IPS DF 6.9 (cell line): ENCODE measurements at regions not wholly inside any gene's neighbourhood (a gene's known extent, or its start where the extent isn't known, plus 50 kb on each side); places are given as distances from the start of the nearest gene placed in this dataset.

ENCODE experiments used
- DNase-seq: peaks from one replicate; pipeline ENCODE4 v3.0.0-alpha.2; 2013; ENCODE audit warnings: low read depth, low spot score
- H3K27ac ChIP-seq: one replicate; pipeline ENCODE4 v1.5.1; 2013; ENCODE audit warnings: low read length, control low read depth
- H3K27me3 ChIP-seq: 2 replicates; pipeline ENCODE4 v1.6.1; 2013; ENCODE audit warnings: mild to moderate bottlenecking, low read length; ENCODE audit not compliant: control insufficient read depth, insufficient read depth
- H3K36me3 ChIP-seq: 2 replicates; pipeline ENCODE4 v1.6.1; 2013; ENCODE audit warnings: low read length; ENCODE audit not compliant: control insufficient read depth, insufficient read depth
- H3K4me1 ChIP-seq: 2 replicates; pipeline ENCODE4 v1.6.1; 2013; ENCODE audit warnings: low read length; ENCODE audit not compliant: control insufficient read depth, insufficient read depth
- H3K4me3 ChIP-seq: 2 replicates; pipeline ENCODE4 v1.5.1; 2013; ENCODE audit warnings: mild to moderate bottlenecking, low read length
- H3K9me3 ChIP-seq: 2 replicates; pipeline ENCODE4 v1.6.1; 2013; ENCODE audit warnings: low read length, inconsistent platforms; ENCODE audit not compliant: control insufficient read depth, insufficient read depth
- WGBS: extraction: QIAGEN DNeasy Blood & Tissue Kit; methylation state at CpG from one replicate; pipeline ENCODE4 v1.1.7; 2013; ENCODE audit warnings: mixed read lengths, missing lambda C conversion rate; ENCODE audit not compliant: insufficient read length, insufficient coverage; 5-methylcytosine and 5-hydroxymethylcytosine counted together

GRCh38 chr5:60340326-60340725, 359.6 kb downstream of the DEPDC1B start:
- Histone ChIP-seq H3K9me3 (no peaks in the 10 kb centered on the region), H3K4me1 (no peaks in the 10 kb centered on the region), H3K4me3 (no peak overlapping the region), H3K36me3 (no peaks in the 10 kb centered on the region), H3K27me3 (no peaks in the 10 kb centered on the region), H3K27ac (no peak overlapping the region)
- no peak for DNase-seq
- no CpG with 5 or more reads among the region's 1 CpG for WGBS

GRCh38 chr5:60339691-60340201, 360.2 kb downstream of the DEPDC1B start:
- Histone ChIP-seq H3K9me3 (no peaks in the 10 kb centered on the region), H3K27ac (no peak overlapping the region), H3K27me3 (no peaks in the 10 kb centered on the region), H3K4me1 (no peaks in the 10 kb centered on the region), H3K4me3 (no peak overlapping the region), H3K36me3 (no peaks in the 10 kb centered on the region)
- DNase-seq, result no peak
- WGBS, result no CpG with 5 or more reads among the region's 12 CpGs

- no CpG with 5 or more reads among the region's 3 CpGs for WGBS
- Histone ChIP-seq H3K27ac (no peak overlapping the region), H3K36me3 (no peaks in the 10 kb centered on the region), H3K9me3 (no peaks in the 10 kb centered on the region), H3K4me3 (no peak overlapping the region), H3K27me3 (no peaks in the 10 kb centered on the region), H3K4me1 (no peaks in the 10 kb centered on the region)
- no peak for DNase-seq
These were observed 361.1 kb downstream of the DEPDC1B start for GRCh38 chr5:60338846-60339245.

GRCh38 chr5:60336491-60336890, 363.5 kb downstream of the DEPDC1B start:
- Histone ChIP-seq H3K4me1 (no peaks in the 10 kb centered on the region), H3K27ac (no peak overlapping the region), H3K9me3 (no peaks in the 10 kb centered on the region), H3K27me3 (no peaks in the 10 kb centered on the region), H3K4me3 (no peak overlapping the region), H3K36me3 (no peaks in the 10 kb centered on the region)
- no peak for DNase-seq

GRCh38 chr5:60335913-60336312, 364.1 kb downstream of the DEPDC1B start:
- H3K4me3 ChIP-seq, result no peak overlapping the region
- no peak for DNase-seq
- no CpG with 5 or more reads among the region's 2 CpGs for WGBS
- H3K27ac ChIP-seq, result no peak overlapping the region
- H3K9me3 ChIP-seq, result no peaks in the 10 kb centered on the region
- no peaks in the 10 kb centered on the region for H3K27me3 ChIP-seq
- no peaks in the 10 kb centered on the region for H3K4me1 ChIP-seq
- no peaks in the 10 kb centered on the region for H3K36me3 ChIP-seq

- whole genome bisulfite sequencing, result no CpG with 5 or more reads among the region's 2 CpGs
These were observed 365.7 kb downstream of the DEPDC1B start for GRCh38 chr5:60334281-60334713.

GRCh38 chr5:60333005-60333571, 366.9 kb downstream of the DEPDC1B start:
- no peak overlapping the region for H3K4me3 ChIP-seq
- H3K27me3 ChIP-seq, result no peaks in the 10 kb centered on the region
- no peak for DNase-seq
- no CpG with 5 or more reads among the region's 6 CpGs for WGBS
- no peaks in the 10 kb centered on the region for H3K36me3 ChIP-seq
- no peaks in the 10 kb centered on the region for H3K9me3 ChIP-seq
- no peak overlapping the region for H3K27ac ChIP-seq
- no peaks in the 10 kb centered on the region for H3K4me1 ChIP-seq

More at GRCh38 chr5:60334281-60334713, 365.7 kb downstream of the DEPDC1B start:
- no peak for DNase-seq
- Histone ChIP-seq H3K27me3 (no peaks in the 10 kb centered on the region), H3K4me3 (no peak overlapping the region), H3K36me3 (no peaks in the 10 kb centered on the region), H3K4me1 (no peaks in the 10 kb centered on the region), H3K27ac (no peak overlapping the region), H3K9me3 (no peaks in the 10 kb centered on the region)

GRCh38 chr5:60332244-60333004, 367.5 kb downstream of the DEPDC1B start:
- Histone ChIP-seq H3K4me1 (no peaks in the 10 kb centered on the region), H3K4me3 (no peak overlapping the region), H3K27me3 (no peaks in the 10 kb centered on the region), H3K9me3 (no peaks in the 10 kb centered on the region), H3K36me3 (no peaks in the 10 kb centered on the region), H3K27ac (no peak overlapping the region)
- DNase-seq, result no peak
- no CpG with 5 or more reads among the region's 2 CpGs for WGBS

GRCh38 chr5:60330236-60330635, 369.7 kb downstream of the DEPDC1B start:
- no peak overlapping the region for H3K4me3 ChIP-seq
- no peaks in the 10 kb centered on the region for H3K4me1 ChIP-seq
- no peak overlapping the region for H3K27ac ChIP-seq
- no peak for DNase-seq
- H3K27me3 ChIP-seq, result no peaks in the 10 kb centered on the region
- no CpG with 5 or more reads among the region's 3 CpGs for WGBS
- H3K36me3 ChIP-seq, result no peaks in the 10 kb centered on the region
- H3K9me3 ChIP-seq, result no peaks in the 10 kb centered on the region

- Histone ChIP-seq H3K27me3 (no peaks in the 10 kb centered on the region), H3K36me3 (no peaks in the 10 kb centered on the region), H3K27ac (no peak overlapping the region), H3K9me3 (no peaks in the 10 kb centered on the region), H3K4me3 (no peak overlapping the region), H3K4me1 (no peaks in the 10 kb centered on the region; the same call in 1 of the 2 replicates)
- DNase-seq, result no peak
- no CpG with 5 or more reads among the region's 2 CpGs for WGBS
These were observed 374.1 kb downstream of the DEPDC1B start for GRCh38 chr5:60325870-60326269.
